ENCODE measurements at regions not wholly inside any gene's neighbourhood (a gene's known extent, or its start where the extent isn't known, plus 50 kb on each side); places are given as distances from the start of the nearest gene placed in this dataset.

DNA sequence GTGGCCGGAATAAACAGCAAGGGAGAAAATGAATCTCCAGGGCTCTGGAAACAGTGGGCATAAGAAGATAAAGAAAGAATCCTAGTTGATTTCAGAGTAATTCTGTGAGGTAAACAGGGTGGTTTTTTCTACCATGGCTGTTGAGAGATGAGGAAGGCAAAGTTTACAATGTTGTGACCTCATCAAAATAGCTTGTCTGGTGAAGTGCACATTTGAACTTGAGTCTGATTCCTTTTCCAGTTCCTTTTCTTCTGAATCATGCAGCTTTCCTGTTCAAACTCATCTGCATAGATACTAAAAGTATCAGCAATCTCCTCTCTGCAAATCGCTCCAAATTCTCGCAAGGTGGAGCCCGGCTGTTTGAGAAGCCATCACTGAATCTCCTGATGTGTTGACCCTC is 161.7 kb downstream of the PLPP3 start:
- no peak for DNase-seq

DNA sequence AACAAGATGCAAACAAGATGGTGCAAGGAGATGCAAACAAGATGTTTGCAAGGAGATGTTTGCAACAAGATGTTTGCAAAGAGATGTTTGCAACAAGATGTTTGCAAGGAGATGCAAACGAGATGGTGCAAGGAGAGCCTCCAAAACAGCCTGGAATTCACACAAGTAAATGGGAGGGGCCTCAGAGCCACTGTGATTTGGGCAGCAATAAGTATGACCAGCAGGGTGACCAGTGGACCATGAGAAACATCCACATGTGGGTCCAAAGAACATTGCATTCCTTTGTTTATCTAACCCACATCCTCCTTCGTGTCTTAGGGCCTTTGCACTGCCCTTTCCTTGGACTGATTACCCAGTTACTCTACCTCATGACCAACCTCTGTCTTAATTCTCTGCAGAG is 162.9 kb downstream of the PLPP3 start:
- no peak for DNase-seq

DNA sequence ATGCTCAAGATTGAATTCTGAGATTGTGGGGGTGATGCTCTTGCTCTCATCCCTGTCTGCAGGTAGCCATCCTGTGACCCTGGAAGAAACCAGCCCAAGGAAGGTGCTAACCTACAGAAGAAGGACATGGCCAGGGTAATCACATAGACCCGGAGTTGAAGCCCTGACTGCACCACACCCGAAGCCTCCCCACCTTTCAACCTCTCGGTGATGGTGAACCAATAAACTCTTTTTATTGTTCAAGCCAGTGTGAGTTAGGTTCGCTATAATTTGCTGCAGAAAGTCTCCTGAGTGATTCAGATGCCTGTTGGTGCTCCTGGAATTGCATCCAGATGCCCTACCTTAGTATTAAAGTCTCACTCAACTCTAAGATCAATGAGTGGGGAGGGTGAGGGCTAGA is 163.6 kb downstream of the PLPP3 start:
- no peak for DNase-seq

DNA sequence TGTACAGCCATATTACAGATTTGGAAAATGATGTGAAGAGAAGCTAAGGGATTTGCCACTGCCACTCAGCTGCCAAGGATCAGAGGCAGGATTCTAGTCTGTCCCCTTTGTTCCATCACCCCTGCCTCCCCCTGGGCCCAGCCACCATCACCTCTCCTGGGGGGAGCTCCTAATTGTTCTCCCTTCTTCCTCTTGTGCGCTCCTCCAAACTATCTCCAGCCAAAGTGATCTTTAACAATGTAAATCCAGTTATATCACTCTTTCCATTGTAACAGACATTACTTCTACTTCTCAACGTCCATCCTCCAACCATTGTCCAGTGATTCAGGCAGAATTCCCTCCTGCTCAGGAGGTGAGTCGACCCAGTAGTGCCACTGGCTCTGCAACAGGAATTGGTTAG is 164.1 kb downstream of the PLPP3 start:
- DNase-seq, result no peak

DNA sequence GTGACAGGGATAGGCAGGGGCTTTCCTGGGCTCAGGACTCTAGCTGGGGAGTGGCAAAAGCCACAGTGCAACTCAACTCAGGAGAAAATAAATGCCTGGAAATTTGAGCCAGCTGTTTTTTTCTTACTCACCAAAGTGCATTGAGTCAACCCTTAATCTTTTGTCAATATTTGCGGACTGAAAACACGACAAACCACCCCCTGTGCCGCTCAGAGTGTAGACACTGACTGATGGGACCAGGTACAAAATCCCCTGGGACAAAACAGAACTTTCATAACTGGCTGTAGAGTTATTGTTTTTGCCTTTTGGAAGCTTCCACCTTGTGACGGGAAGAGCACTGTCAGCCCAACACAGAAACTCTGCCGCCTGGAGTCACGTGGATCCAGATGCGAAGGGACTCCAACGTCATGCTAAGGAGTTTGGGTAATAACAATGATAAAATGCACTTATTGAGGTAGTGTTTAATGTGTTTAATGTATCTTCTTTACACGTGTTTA is 164.6 kb downstream of the PLPP3 start:
- DNase-seq, result no peak

DNA sequence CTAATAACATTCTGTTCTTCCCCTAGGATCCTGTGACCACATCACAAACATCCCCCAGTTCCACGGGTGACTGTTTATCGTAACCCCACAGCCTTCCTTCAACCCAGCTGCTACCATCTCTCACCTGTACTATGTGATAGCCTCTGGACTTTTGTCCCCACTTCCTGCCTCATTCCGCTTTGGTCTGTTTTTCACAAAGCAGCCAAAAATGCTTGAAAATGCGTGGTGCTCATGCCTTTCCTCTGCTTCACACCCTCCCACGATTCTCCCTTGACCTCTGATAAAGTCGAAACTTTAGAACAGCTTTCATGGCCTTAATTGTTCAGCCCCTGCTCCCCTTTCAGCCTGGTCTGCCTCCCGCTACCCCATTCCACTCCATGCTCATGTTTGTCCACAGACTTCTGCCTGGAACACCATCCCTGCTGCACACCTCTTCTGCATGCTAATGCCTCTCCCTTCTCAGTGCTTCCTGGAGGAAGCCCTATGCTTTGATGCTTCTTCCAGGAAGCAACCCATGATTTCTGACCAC is 165.6 kb downstream of the PLPP3 start:
- no peak for DNase-seq

- no peak for DNase-seq
Observed at GRCh38 chr1:56411484-56412180, 167.7 kb downstream of the PLPP3 start.

- DNase-seq, result no peak
Observed at GRCh38 chr1:56411021-56411420, 168.3 kb downstream of the PLPP3 start.

GRCh38 chr1:56410405-56410804 is 169.0 kb downstream of the PLPP3 start:
- DNase-seq, result no peak

GRCh38 chr1:56409112-56409691 is 170.2 kb downstream of the PLPP3 start:
- DNase-seq, result no peak

- DNase-seq, result no peak
Observed at GRCh38 chr1:56406821-56407220, 172.5 kb downstream of the PLPP3 start.

- DNase-seq, result no peak
Observed at GRCh38 chr1:56404561-56405030, 174.8 kb downstream of the PLPP3 start.

GRCh38 chr1:56404066-56404465 is 175.3 kb downstream of the PLPP3 start:
- no peak for DNase-seq

DNA sequence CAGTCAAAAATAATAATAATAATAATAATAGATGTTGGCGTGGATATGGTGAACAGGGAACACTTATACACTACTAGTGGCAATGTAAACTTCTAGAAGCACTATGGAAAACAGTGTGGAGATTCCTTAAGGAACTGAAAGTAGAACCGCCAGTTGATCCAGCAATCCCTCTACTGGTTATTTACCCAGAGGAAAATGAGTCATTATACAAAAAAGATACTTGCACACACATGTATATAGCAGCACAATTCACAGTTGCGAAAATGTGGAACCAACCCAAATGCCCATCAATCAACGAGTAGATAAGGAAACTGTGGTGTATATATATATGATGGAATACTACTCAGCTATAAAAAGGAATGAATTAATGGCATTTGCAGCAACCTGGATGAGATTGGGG is 176.0 kb downstream of the PLPP3 start:
- no peak for DNase-seq

GRCh38 chr1:56401191-56401590 is 178.2 kb downstream of the PLPP3 start:
- no peak for DNase-seq

DNA sequence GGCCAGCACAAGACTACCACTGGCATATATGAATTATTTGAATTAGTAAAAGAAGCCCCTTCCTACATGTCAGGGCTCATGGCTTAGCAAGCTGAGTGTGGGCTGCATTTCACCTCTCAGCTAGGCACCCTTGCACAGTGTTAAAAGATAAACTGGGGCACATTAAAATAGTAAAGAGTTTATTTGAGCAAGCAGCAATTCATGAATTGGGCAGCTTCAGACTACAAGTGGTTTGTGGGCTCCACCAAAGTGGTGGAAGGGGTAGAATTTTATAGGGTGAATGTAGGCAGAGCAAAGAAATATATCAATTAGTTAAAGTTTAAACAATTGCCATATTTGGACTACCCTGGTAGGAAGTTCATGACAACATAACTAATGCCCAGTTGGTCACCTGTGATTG is 178.8 kb downstream of the PLPP3 start:
- DNase-seq, result no peak

- no peak for DNase-seq
Observed at GRCh38 chr1:56399795-56400194, 179.6 kb downstream of the PLPP3 start.

DNA sequence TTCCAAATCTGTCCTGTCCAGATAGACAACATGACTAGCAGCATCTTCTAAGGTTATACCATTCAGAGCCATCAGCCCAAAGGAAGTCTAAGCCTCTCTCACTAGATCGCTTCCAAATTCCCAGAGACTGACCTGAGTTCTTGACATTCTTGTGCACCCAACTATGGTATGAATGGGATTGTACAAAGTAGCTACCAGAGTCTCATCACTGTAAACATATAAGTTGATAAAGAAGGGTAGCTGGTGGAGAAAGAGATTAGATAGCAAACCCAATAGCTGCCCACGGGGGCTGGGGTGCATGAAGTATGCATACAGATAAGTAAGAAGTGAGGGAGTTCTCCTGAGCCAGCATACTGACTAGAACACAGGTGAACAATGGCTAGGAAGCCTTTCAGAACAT is 180.0 kb downstream of the PLPP3 start:
- no peak for DNase-seq

GRCh38 chr1:56397811-56398231 is 181.5 kb downstream of the PLPP3 start:
- DNase-seq, result no peak

- no peak for DNase-seq
Observed at GRCh38 chr1:56397409-56397808, 182.0 kb downstream of the PLPP3 start.

- DNase-seq, result no peak
Observed at GRCh38 chr1:56396581-56396980, 182.8 kb downstream of the PLPP3 start.

- no peak for DNase-seq
Observed at GRCh38 chr1:56395776-56396175, 183.6 kb downstream of the PLPP3 start.

GRCh38 chr1:56394298-56394697 is 185.1 kb downstream of the PLPP3 start:
- no peak for DNase-seq

- no peak for DNase-seq
Observed at GRCh38 chr1:56390934-56391731, 188.2 kb downstream of the PLPP3 start.

Measured in CD4-positive, alpha-beta T cell treated with Interleukin-12 subunit alpha and Interleukin-12 subunit beta, for 1 hour (primary cell).